Tibial artery (tissue), 4 donors: ENCODE measurements at regions not wholly inside any gene's neighbourhood (a gene's known extent, or its start where the extent isn't known, plus 50 kb on each side); places are given as distances from the start of the nearest gene placed in this dataset.
"Not testable (repeated sequence)": the region's sequence is repeated elsewhere in the genome, so short reads cannot be mapped to it uniquely, and the experiment has no call there.

Source experiments
- DNase-seq, 2 donors: peaks; one replicate each; pipeline ENCODE4 v3.0.0-alpha.2; 2019
- H3K27ac ChIP-seq, 2 donors: fragments of 200-600 bp; sonication (generic) in 1 of 2; 1 replicate in 1 of 2; 2 replicates in 1 of 2; pipeline ENCODE4 v1.5.1; 2018 to 2019; ENCODE audit warnings: mild to moderate bottlenecking in 1 of 2
- H3K27me3 ChIP-seq, 2 donors: fragments of 200-600 bp; sonication (generic) in 1 of 2; one replicate each; pipeline versions ENCODE4 v1.5.1 to v1.6.0; 2016 to 2019
- H3K36me3 ChIP-seq, 3 donors: fragments of 200-600 bp; sonication (generic) in 2 of 3; one replicate each; pipeline ENCODE4 v1.5.1; 2016 to 2019; ENCODE audit warnings: mild to moderate bottlenecking in 2 of 3
- H3K4me1 ChIP-seq, 4 donors: fragments of 200-600 bp; sonication (generic) in 2 of 4; 1 replicate in 3 of 4; 2 replicates in 1 of 4; pipeline ENCODE4 v1.5.1; 2016 to 2019
- H3K4me3 ChIP-seq, 2 donors: fragments of 200-600 bp; sonication (generic) in 1 of 2; 1 replicate in 1 of 2; 2 replicates in 1 of 2; pipeline ENCODE4 v1.5.1; 2018 to 2019; ENCODE audit warnings: mild to moderate bottlenecking in 2 of 2
- H3K9me3 ChIP-seq, 3 donors: fragments of 200-600 bp; sonication (generic) in 1 of 3; one replicate each; pipeline ENCODE4 v1.5.1; 2016 to 2019
- intact Hi-C: fragments of 100-400 bp; cut with DNase I; formaldehyde crosslinking; loops from one replicate; pipeline ENCODE4 v1.15.0; 2023; ENCODE audit warnings: low total_unique reads

GRCh38 chr10:46773178-46773896 lies 137.9 kb upstream of the PTPN20 start:
- H3K36me3 ChIP-seq, DNase-seq, H3K4me1 ChIP-seq, H3K9me3 ChIP-seq, H3K4me3 ChIP-seq, H3K27me3 ChIP-seq, intact Hi-C loops, H3K27ac ChIP-seq: not testable (repeated sequence)

GRCh38 chr10:46773897-46774236 lies 137.4 kb upstream of the PTPN20 start:
- H3K9me3 ChIP-seq, H3K36me3 ChIP-seq, H3K27ac ChIP-seq, intact Hi-C loops, H3K4me3 ChIP-seq, H3K4me1 ChIP-seq, DNase-seq, H3K27me3 ChIP-seq: not testable (repeated sequence)

DNA sequence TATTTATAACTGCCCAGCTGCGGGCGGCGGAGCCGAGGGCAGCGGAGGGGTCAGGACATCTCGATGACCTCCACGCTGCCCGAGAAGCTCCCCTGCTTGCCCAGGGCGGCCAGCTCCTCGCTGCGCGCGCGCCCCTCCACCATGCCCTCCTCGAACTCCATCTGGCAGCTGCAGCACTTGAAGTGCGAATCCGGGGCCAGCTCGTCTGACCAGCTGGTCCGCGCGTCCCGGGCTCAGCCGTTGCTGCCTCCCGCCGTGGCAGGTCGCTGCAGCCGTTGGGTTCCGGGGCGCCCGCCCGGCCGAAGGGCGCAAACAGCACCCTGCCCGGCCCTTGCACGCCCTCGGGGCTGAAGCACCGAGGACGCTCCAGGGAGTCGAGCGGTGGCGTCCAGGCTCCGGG lies 136.9 kb upstream of the PTPN20 start:
- H3K9me3 ChIP-seq, intact Hi-C loops: not testable (repeated sequence)

DNA sequence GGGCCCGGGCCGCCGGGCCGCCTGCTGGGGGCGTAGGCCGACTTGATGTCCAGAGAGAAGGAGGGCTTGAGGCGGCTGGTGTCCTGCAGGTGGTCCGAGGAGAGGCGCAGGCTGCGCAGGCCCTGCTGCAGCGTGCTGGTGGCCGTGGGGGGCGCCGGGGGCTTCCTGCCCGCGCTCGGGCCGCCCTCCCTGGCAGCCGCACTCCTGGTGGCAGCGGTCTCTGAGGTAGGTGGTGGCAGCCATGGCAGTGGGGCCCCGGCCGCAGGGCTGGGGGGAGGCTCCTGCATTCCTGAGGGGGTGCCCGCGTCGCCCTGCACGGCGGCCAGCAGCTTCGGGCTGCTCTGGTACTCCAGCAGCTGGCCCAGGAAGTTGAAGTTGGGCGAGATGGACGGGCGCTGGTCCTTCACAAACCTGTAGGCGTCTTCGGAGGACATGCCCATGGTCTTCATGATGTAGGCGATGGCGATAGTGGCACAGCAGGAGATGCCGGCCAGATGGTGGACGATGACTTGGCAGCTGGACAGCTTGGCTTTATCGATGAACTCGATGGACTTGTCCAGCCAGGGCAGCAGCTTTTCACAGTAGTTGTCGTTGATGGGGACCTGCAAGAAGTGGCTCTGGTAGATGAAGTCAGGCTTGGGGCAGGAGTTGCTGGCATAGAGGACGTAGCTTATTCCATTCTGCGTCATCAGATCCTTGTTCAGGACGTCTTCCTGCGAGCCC lies 136.1 kb upstream of the PTPN20 start:
- H3K4me3 ChIP-seq, H3K9me3 ChIP-seq, intact Hi-C loops, H3K36me3 ChIP-seq, H3K4me1 ChIP-seq, DNase-seq, H3K27ac ChIP-seq, H3K27me3 ChIP-seq: not testable (repeated sequence)

More for the DNA sequence above, 136.9 kb upstream of the PTPN20 start:
- not testable (repeated sequence) for DNase-seq, H3K27ac ChIP-seq, H3K36me3 ChIP-seq, H3K27me3 ChIP-seq, H3K4me1 ChIP-seq, H3K4me3 ChIP-seq

DNA sequence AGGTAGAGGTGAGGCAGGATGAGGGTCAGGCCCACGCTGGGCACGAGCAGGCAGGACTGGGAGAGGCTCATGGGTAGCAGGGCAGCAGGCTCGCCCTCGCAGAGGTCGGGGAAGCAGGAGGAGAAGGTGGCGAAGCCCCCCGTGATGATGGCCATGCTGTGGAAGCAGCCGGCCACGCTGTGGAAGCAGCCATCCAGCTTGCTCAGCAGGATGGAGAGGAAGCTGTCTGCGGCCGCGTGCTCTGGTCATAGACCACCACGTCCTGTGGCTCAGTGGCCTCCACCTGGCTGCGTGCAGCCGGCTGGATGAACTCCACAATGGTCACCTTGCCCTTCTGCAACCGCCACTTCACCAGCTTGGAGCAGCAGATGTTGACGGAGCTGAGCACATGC lies 135.6 kb upstream of the PTPN20 start:
- H3K4me3 ChIP-seq, intact Hi-C loops, H3K27me3 ChIP-seq, H3K36me3 ChIP-seq, H3K4me1 ChIP-seq, H3K27ac ChIP-seq, H3K9me3 ChIP-seq, DNase-seq: not testable (repeated sequence)

DNA sequence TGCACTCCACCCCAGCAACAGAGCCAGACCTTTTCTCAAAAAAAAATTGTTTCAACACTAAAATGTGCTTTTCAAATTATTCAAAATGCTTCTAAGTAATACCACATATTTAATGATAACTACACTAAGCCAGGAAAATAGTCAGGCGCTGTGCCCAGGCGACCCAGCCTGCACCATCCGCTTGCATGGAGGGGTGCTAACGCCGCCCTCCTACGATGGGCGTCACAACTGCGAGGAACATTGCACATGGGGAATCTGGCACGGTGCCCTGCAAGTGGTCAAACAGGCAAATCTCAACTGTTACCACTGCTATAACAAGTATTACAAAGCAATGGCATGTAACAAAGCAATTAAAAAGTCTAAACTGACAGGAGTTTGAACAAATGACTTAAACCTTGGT lies 131.7 kb upstream of the PTPN20 start:
- intact Hi-C loops, H3K4me3 ChIP-seq, H3K36me3 ChIP-seq, H3K4me1 ChIP-seq, H3K9me3 ChIP-seq, H3K27ac ChIP-seq, H3K27me3 ChIP-seq: not testable (repeated sequence)
- DNase-seq = peak; percentile 69 to 76

DNA sequence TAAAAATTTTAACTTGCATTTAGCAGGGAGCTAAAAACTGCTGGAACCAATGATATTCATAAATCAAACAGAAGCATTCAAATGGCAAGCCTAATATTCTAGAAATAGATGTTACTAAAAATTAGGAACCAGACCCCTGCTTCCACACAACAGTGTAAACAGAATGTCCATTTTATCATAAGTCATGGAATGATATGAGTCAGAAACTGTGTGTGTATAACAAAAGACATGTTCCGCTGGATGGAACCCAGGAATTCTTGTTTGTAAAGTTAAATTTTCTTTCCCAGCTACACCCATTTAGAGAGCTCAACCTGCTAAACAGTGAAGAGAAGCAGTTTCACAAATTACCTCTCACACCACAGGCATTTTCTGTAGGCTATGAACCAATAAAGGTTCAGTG lies 131.1 kb upstream of the PTPN20 start:
- intact Hi-C loops, DNase-seq, H3K4me3 ChIP-seq, H3K9me3 ChIP-seq, H3K4me1 ChIP-seq, H3K27me3 ChIP-seq, H3K36me3 ChIP-seq: not testable (repeated sequence)
- H3K27ac ChIP-seq = peak overlapping the region in 1 of 2 donors; percentile 30

- DNase-seq, H3K36me3 ChIP-seq, H3K27me3 ChIP-seq, H3K4me1 ChIP-seq, H3K27ac ChIP-seq, intact Hi-C loops, H3K4me3 ChIP-seq, H3K9me3 ChIP-seq: not testable (repeated sequence)
These were observed 130.2 kb upstream of the PTPN20 start for GRCh38 chr10:46781001-46781400.

- DNase-seq, H3K4me3 ChIP-seq, H3K27me3 ChIP-seq, H3K4me1 ChIP-seq, H3K27ac ChIP-seq, H3K36me3 ChIP-seq, H3K9me3 ChIP-seq, intact Hi-C loops: not testable (repeated sequence)
These were observed 129.0 kb upstream of the PTPN20 start for GRCh38 chr10:46782001-46782874.

- H3K36me3 ChIP-seq, H3K9me3 ChIP-seq, H3K4me1 ChIP-seq, H3K27ac ChIP-seq, H3K27me3 ChIP-seq, DNase-seq, H3K4me3 ChIP-seq, intact Hi-C loops: not testable (repeated sequence)
These were observed 126.6 kb upstream of the PTPN20 start for GRCh38 chr10:46784665-46785064.

DNA sequence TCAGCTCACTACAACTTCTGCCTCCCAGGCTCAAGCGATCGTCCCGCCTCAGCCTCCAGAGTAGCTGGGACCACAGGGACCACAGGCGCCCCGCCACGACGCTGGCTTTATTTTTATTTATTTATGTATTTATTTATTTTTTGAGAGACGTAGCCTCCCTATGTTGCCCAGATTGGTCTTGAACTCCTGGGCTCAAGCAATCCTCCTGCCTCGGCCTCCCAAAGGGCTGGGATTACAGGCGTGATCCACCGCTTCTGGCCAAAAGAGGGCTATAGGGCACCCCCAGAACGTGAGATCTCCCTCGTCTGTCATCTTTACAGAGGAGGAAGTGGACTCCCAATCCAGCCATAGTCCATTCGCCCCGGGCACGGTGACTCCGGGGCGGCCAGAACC lies 125.1 kb upstream of the PTPN20 start:
- H3K27me3 ChIP-seq, DNase-seq, H3K9me3 ChIP-seq, H3K36me3 ChIP-seq, H3K4me1 ChIP-seq, intact Hi-C loops: not testable (repeated sequence)
- H3K27ac ChIP-seq = peak overlapping the region; percentile 77 to 81
- H3K4me3 ChIP-seq = peak overlapping the region; percentile 63 to 71

- H3K36me3 ChIP-seq, intact Hi-C loops, H3K27me3 ChIP-seq, H3K4me1 ChIP-seq, H3K9me3 ChIP-seq: not testable (repeated sequence)
- peak; percentile 55 to 84 for DNase-seq
- H3K27ac ChIP-seq = peak overlapping the region; percentile 77 to 81
- peak overlapping the region; percentile 63 to 71 for H3K4me3 ChIP-seq
These were observed 124.5 kb upstream of the PTPN20 start for GRCh38 chr10:46786518-46787320.
